ENCODE measurements at regions not wholly inside any gene's neighbourhood (a gene's known extent, or its start where the extent isn't known, plus 50 kb on each side); places are given as distances from the start of the nearest gene placed in this dataset.
"Not testable (repeated sequence)": the region's sequence is repeated elsewhere in the genome, so short reads cannot be mapped to it uniquely, and the experiment has no call there.

- no peak for DNase-seq
Observed at GRCh38 chr14:48686650-48687049, 899.5 kb downstream of the RPS29 start.

GRCh38 chr14:48672506-48672905 is 913.7 kb downstream of the RPS29 start:
- DNase-seq: no peak

GRCh38 chr14:48670939-48671338 is 915.2 kb downstream of the RPS29 start:
- no peak for DNase-seq

GRCh38 chr14:48665077-48665784 is 920.9 kb downstream of the RPS29 start:
- DNase-seq: no peak

- DNase-seq: no peak
Observed at GRCh38 chr14:48643241-48643640, 942.9 kb downstream of the RPS29 start.

- DNase-seq: no peak
Observed at GRCh38 chr14:48628870-48629269, 953.5 kb upstream of the MDGA2 start.

GRCh38 chr14:48622980-48623379 is 947.6 kb upstream of the MDGA2 start:
- no peak for DNase-seq

- DNase-seq: no peak
Observed at GRCh38 chr14:48618057-48618456, 942.7 kb upstream of the MDGA2 start.

- no peak for DNase-seq
Observed at GRCh38 chr14:48616931-48617330, 941.5 kb upstream of the MDGA2 start.

GRCh38 chr14:48615618-48616017 is 940.2 kb upstream of the MDGA2 start:
- DNase-seq: no peak

GRCh38 chr14:48614003-48614402 is 938.6 kb upstream of the MDGA2 start:
- DNase-seq: no peak

GRCh38 chr14:48606960-48607359 is 931.6 kb upstream of the MDGA2 start:
- DNase-seq: not testable (repeated sequence)

- no peak for DNase-seq
Observed at GRCh38 chr14:48598458-48598857, 923.1 kb upstream of the MDGA2 start.

GRCh38 chr14:48586099-48586498 is 910.7 kb upstream of the MDGA2 start:
- DNase-seq: no peak

GRCh38 chr14:48584031-48584430 is 908.6 kb upstream of the MDGA2 start:
- no peak for DNase-seq

- DNase-seq: no peak
Observed at GRCh38 chr14:48582938-48583337, 907.5 kb upstream of the MDGA2 start.

- no peak for DNase-seq
Observed at GRCh38 chr14:48580692-48581091, 905.3 kb upstream of the MDGA2 start.

GRCh38 chr14:48575772-48576171 is 900.4 kb upstream of the MDGA2 start:
- DNase-seq: no peak

- DNase-seq: no peak
Observed at GRCh38 chr14:48568688-48569087, 893.3 kb upstream of the MDGA2 start.

- no peak for DNase-seq
Observed at GRCh38 chr14:48568252-48568651, 892.8 kb upstream of the MDGA2 start.

GRCh38 chr14:48563489-48563888 is 888.1 kb upstream of the MDGA2 start:
- no peak for DNase-seq

GRCh38 chr14:48561438-48561837 is 886.0 kb upstream of the MDGA2 start:
- DNase-seq: not testable (repeated sequence)

- no peak for DNase-seq
Observed at GRCh38 chr14:48560421-48560820, 885.0 kb upstream of the MDGA2 start.

GRCh38 chr14:48553443-48553842 is 878.0 kb upstream of the MDGA2 start:
- DNase-seq: no peak

GRCh38 chr14:48546996-48547395 is 871.6 kb upstream of the MDGA2 start:
- DNase-seq: no peak

All from NCI-H1417 treated with DMSO at 0.1 percent for 48 hours (cell line).